ENCODE measurements at regions not wholly inside any gene's neighbourhood (a gene's known extent, or its start where the extent isn't known, plus 50 kb on each side); places are given as distances from the start of the nearest gene placed in this dataset.
"Not testable (repeated sequence)": the region's sequence is repeated elsewhere in the genome, so short reads cannot be mapped to it uniquely, and the experiment has no call there.

- DNase-seq = no peak
Observed at GRCh38 chr13:111650626-111651025, 330.2 kb downstream of the TEX29 start.

- DNase-seq = no peak
Observed at GRCh38 chr13:111652676-111653075, 332.2 kb downstream of the TEX29 start.

GRCh38 chr13:111654531-111654930 lies 334.1 kb downstream of the TEX29 start:
- DNase-seq = no peak

DNA sequence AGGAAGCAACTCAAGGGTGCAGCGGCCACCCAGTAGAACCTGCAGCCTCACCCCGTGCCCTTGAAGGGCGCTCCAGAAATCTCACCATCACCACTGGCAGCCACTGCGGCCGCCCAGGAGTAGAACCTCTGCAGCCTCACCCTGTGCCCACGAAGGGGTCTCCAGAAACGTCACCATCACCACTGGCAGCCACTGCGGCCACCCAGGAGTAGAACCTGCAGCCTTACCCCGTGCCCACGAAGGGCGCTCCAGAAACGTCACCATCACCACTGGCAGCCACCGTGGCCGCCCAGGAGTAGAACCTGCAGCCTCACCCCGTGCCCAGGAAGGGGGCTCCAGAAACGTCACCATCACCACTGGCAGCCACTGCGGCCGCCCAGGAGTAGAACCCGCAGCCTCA lies 336.0 kb downstream of the TEX29 start:
- no peak for DNase-seq

GRCh38 chr13:111657013-111657412 lies 336.6 kb downstream of the TEX29 start:
- no peak for DNase-seq

DNA sequence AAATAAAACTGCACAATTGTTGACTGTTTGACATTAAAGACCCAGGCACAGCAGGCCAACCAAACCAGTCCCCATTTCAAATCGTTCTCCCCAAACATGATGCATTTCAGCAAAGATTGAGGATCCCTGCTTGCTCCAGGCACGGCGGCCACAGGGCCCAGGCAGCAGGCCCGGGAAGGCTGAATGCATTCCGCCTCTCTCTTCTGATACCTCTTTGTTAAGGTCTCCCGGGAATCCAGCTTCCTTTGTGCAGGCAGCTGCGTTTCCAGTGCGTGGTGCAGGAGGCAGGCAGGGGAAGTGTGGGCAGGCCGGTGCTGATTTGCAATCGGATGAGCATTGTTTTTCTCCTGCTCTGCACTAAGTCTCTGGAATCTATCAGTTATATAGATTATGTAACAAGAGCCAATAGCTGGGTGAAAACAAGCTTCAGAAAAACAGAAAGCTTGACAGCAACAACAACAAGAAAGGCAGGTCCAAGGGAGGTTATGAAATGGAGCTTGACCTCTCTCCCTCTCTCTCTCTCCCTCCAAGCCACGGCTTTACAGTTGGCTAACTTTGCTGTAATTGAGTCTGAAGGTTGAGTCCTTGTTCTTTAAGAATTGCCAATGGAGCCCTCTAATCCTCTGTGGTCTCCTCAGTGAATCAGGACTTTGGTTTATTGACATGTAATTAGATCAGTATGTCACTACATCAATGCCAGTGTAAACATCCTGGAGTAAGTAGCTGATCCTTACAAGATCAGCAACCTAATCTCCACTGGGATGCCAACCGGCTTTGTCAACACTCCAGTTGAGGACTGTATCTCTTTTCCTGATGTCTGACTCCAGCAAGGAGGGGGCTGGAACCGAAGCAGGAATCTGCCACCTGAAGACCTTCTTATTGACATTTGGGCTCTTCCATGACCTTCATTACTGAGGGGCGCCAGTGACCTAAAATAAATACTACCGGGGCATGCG lies 338.0 kb downstream of the TEX29 start:
- DNase-seq = peak; percentile 53 to 56

- DNase-seq = no peak
Observed at GRCh38 chr13:111659219-111659775, 338.9 kb downstream of the TEX29 start.

- DNase-seq = no peak
Observed at GRCh38 chr13:111659842-111660241, 339.4 kb downstream of the TEX29 start.

- DNase-seq = no peak
Observed at GRCh38 chr13:111661052-111661451, 340.6 kb downstream of the TEX29 start.

- DNase-seq = no peak
Observed at GRCh38 chr13:111661776-111662175, 341.3 kb downstream of the TEX29 start.

GRCh38 chr13:111662451-111662850 lies 342.0 kb downstream of the TEX29 start:
- DNase-seq = no peak

DNA sequence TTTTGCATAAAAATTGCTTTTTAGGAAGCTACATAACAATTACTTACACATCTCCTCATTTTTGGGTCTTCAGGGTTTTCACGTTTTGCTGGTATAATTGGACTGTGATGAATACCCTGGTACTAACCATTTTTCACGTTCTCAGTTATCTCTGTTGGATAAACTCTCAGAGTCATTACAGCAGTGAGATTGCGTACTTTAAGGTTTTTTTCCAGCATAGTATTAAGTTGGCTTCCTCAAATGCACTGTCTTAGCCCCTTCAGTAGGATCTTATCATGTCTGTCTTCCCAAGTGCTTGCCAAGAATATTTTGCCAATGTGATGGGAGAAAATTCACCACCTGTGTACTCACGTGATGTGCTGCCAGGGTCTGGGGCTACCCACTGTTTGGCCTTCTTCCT lies 342.5 kb downstream of the TEX29 start:
- no peak for DNase-seq

- no peak for DNase-seq
Observed at GRCh38 chr13:111663505-111663904, 343.1 kb downstream of the TEX29 start.

DNA sequence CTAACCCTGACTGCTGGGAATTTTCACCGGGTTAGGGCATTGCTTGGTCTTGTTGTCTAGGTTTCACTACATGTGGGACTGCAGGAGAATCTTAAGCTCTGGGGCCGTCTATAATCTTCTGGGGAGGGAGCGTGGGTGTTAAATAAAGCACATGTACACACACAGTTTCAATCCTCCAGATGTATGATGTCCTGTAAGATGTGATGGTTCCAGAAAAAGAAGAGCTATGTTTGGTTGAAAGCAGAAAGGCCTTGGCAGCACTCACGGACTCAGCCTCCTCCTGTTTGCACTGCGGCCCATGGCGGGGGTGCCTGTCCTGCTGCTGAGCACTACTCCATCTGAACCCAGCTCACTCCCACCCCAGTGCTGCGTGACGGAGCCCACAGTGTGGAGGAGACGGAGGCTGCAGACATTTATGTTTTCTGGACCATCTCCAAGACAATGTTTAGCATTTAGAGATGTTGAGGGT lies 343.5 kb downstream of the TEX29 start:
- no peak for DNase-seq

DNA sequence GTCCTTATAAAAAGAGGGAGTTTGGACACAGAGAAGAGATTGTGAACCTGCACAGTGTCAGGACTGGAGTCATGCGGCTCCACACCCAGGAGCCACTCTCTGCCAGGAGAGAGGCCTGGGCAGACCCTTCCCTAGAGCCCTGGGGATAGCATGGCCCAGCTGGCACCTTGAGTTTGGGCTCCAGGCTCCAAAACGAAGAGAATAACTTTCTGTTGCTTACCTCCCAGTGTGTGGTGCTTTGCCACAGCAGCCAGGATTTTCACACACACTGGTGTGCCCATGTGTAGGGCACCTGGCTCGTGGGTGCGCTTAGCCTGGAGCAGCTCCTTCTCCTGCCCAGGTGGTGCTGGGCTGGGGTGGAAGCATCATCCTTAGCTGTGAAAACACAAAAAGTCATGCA lies 344.3 kb downstream of the TEX29 start:
- DNase-seq = no peak

DNA sequence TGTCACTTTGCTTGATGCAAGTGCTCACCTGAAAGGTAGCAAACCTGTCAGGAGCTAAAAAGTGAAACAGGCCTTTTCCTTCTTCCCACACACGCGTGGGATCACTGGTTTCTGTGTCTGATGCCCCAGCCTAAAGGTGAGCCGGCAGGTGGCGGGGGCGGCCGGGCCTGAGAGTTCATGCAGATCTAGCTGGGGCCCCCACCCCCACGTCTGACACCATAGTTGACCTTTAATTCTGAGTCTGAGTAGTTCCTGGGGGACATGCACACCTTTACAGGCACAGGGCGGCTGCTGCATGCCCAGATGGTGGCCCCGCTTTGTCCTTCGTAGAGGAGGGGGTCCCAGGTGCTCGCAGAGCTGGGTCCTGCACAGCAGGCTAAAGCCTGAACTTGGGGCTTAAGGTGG lies 345.3 kb downstream of the TEX29 start:
- DNase-seq = no peak

DNA sequence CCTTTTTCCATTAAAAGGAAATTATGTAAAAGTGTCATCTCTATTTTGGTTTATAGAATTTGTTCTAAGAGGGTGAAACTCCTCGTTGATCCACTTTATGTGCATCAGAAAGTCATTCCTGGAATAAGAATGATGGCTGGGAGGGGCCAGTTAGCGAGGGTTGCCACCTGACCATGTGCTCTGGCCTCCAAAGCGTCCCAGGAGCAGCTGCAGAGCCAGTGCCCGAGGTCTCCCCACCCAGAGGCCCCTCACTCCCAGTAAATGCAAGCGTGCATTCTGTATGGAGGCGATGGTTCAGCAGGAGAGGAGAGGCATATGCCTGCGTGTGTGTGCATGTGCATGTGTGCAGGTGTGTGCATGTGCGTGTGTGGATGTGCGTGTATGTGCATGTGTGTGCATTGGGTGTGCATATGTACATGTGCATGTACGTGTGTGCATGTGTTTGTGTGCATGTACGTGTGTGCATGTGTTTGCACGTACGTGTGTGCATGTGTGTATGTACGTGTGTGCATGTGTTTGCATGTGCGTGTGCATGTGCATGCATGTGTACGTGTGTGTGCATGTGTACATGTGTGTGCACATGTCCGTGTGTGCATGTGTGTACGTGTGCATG lies 345.8 kb downstream of the TEX29 start:
- DNase-seq = no peak

DNA sequence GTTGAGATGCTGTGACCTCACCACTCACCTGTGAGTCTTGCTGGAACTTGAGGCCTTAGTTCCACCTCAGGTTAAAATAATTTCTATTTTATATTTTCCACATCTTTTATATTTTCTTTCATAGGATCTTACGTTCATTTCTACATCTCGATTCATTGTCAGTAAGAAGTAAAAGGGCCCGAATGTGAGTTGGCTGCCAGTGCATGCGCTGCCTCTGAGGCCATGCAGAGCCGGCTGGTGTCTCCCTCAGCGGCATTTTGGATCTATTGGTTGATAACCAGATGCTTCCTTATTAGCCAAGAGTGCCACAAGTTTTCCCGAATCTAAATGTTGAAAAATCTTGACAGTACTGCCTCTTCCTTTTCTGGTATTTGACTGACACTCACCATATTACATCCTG lies 347.3 kb downstream of the TEX29 start:
- DNase-seq = no peak

DNA sequence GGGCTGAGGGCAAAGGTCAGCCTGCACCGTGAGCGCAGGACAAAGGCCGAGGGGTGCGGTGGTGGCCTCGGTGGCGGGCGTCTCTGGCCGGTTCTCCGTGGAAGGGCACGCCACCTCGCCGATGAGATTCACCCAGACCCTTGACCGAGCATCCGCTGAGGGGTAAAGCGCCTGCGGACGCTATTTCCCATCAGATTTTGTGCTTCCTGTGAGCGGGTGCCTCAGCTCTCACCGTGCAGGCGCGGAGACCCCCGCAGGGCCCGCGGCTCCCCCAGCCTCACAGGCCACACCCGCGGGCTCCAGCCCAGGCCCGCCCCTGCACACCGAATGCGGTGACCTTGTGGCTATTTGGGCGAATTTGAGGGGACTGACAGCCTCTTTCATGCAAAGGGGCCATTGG lies 348.0 kb downstream of the TEX29 start:
- no peak for DNase-seq

DNA sequence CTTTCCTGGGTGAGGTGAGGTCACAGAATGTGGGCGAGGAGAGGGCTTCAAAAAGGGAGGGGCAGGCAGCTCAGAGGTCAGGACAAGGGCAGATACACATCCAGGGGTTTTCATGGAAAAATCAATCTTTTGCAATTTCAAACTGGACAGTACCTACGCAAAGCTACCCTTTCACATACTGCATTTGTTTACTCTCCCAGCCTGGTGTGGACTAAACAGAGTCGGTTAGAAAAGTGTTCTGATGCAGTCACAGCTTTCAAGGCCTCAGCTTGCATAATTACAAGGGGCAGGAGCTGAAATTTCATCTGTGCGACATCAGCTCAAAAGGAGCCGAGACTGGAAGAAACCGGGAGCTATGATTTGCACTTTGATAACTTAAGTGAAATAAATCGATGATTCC lies 351.8 kb downstream of the TEX29 start:
- not testable (repeated sequence) for DNase-seq

DNA sequence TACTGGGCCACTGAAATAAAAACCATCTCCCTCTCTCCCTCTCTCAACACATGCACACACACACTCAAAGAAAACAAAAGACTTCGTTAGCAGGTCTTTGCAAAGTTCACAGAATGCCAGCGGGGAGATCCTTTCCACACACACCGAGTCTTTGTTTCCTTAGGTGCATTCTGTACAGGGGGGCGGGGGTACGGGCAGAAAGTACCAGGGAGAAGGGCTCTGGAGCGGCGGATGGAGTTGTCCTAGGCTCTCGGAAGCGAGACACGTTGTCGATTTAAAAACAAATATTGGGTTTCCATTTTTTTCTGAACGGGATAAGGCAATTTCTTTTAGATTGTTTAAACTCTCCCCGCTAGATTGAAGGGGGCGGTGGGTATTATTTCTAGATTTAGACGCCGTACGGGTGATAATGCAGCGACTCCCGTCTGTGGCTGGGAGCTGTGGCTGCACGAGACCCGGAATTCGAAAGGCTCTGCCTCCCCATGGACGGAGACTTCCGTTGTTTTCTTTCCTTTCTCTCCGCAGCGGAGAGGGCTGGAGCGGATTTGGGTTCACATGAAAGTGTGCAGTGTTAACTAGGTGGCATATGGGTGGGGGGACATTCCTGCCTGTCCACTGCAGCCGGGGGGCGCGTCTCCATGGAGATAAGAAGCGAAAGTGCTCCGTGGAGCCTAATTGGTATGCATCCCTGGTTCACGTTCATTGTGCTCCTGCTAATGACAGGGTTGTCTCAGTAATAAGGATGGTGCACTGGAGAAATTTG lies 357.9 kb downstream of the TEX29 start:
- not testable (repeated sequence) for DNase-seq

DNA sequence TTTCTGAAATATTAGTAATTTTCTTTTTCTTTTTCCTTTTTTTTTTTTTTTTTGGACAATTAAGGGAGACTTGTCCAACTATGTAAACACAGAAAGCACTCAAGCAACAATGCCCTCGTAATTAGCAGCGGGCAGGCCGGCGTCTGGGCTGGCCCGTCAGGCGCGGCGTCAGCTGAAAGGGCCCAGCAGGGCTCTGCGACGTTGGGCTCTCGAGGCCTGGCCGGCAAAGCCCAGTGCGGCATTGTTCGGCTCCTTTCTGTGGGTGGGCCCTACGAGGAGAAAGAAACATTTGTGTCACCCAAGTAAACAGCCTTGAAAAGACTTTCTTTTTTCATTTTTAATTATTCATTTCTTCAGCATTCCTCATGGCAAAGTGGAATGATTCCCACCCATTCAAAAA lies 359.2 kb downstream of the TEX29 start:
- not testable (repeated sequence) for DNase-seq

DNA sequence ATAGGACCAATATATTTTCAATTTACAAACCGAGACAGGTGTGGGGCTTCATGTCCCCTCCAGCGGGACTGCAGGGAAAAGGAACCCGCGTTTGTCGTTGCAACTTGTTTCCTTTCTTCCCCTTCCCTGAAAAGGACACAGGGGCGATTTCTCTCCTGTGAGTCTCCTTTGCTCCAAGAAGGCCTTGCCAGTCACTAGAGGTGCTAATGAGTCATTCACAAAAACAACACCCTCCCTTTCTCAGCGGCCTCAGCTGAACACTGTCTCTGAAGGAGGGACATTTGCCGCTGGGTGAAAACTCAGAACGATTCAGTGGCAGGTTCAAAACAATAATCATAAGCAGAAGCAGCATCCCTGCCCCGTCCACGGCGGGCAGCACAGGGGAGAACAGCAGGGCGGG lies 359.7 kb downstream of the TEX29 start:
- DNase-seq = not testable (repeated sequence)
